ENCODE measurements at regions not wholly inside any gene's neighbourhood (a gene's known extent, or its start where the extent isn't known, plus 50 kb on each side); places are given as distances from the start of the nearest gene placed in this dataset.

DNA sequence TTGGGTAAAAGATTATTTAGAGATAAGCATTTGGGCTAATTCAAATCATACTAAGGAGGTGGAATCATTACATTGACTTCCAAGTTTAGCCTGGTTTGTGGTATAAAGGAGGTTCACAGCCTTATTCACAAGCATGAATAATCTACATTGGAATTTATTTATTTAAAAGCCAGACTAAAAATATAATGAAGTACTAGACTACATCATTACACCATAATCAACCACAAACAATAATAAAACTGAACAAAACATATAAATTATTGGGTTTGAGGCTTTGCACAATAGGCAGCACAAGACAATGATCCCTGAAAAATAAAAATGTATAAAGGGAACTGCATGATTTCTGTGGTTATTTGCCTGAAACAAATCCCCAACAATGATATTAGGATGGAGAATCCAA lies 314.0 kb downstream of the GBA3 start:
- intact Hi-C loops (cut with DNase I, micrococcal nuclease) = no loop called here
- no peaks in the 10 kb centered on the region for H3K27me3 ChIP-seq (ENCODE audit: control insufficient read depth in 1 of 2, insufficient read depth in 2 of 2, low read length in 2 of 2)
- Mint-ChIP-seq H3K27ac (no peak overlapping the region), H3K9me3 (peaks cover 2% of the 10 kb centered on the region), H3K27me3 (no peaks in the 10 kb centered on the region), H3K36me3 (ENCODE audit: low read depth) (no peaks in the 10 kb centered on the region), H3K4me3 (no peak overlapping the region), H3K4me1 (ENCODE audit: low read depth) (no peaks in the 10 kb centered on the region)
- TF ChIP-seq, protein P1, sequence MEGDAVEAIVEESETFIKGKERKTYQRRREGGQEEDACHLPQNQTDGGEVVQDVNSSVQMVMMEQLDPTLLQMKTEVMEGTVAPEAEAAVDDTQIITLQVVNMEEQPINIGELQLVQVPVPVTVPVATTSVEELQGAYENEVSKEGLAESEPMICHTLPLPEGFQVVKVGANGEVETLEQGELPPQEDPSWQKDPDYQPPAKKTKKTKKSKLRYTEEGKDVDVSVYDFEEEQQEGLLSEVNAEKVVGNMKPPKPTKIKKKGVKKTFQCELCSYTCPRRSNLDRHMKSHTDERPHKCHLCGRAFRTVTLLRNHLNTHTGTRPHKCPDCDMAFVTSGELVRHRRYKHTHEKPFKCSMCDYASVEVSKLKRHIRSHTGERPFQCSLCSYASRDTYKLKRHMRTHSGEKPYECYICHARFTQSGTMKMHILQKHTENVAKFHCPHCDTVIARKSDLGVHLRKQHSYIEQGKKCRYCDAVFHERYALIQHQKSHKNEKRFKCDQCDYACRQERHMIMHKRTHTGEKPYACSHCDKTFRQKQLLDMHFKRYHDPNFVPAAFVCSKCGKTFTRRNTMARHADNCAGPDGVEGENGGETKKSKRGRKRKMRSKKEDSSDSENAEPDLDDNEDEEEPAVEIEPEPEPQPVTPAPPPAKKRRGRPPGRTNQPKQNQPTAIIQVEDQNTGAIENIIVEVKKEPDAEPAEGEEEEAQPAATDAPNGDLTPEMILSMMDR (IDR thresholded peaks at IDR 0.05) = no peak
- H3K9me3 ChIP-seq (ENCODE audit: control insufficient read depth in 1 of 2, insufficient read depth in 1 of 2, low read length in 2 of 2) = no peaks in the 10 kb centered on the region
- H3K36me3 ChIP-seq (ENCODE audit: insufficient read depth, low read length) = no peaks in the 10 kb centered on the region
- no peak overlapping the region for H3K4me3 ChIP-seq (ENCODE audit: low read length)
- ChIA-PET CTCF (no interaction called here), POLR2A (no interaction called here)
- H3K27ac ChIP-seq (ENCODE audit: low read depth in 1 of 2, low read length in 2 of 2) = no peak overlapping the region
- ATAC-seq (ENCODE audit: poor library complexity) (no peak), DNase-seq (no peak)
- no peaks in the 10 kb centered on the region for H3K4me1 ChIP-seq (ENCODE audit: insufficient read depth, low read length)

DNA sequence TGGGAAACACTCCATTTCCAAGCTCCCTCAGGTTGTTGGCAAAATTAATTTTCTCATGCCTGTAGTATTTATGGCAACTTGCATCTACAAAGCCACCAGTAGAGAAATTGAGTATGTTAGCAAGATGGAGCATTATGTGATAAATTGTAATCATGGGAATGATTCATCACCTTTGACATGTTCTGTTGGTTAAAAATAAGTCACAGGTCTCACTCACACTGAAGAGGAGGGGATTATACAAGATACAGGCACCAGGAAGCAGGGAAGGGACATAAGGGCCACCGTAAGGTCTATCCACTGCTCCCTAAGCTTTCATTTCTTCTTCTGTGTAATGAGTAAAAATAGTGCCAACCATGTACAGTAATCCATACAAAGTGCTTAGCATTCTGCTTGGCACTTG lies 313.0 kb downstream of the GBA3 start:
- no peaks in the 10 kb centered on the region for H3K4me1 Mint-ChIP-seq (ENCODE audit: low read depth)
- ATAC-seq (ENCODE audit: poor library complexity) (no peak), DNase-seq (no peak)
- no peaks in the 10 kb centered on the region for H3K36me3 ChIP-seq (ENCODE audit: insufficient read depth, low read length)
- H3K9me3 ChIP-seq (ENCODE audit: control insufficient read depth in 1 of 2, insufficient read depth in 1 of 2, low read length in 2 of 2) = no peaks in the 10 kb centered on the region
- intact Hi-C loops (cut with DNase I, micrococcal nuclease) = no loop called here
- H3K27me3 ChIP-seq (ENCODE audit: control insufficient read depth in 1 of 2, insufficient read depth in 2 of 2, low read length in 2 of 2) = no peaks in the 10 kb centered on the region
- H3K27ac Mint-ChIP-seq = no peak overlapping the region
- TF ChIP-seq, protein P1 (IDR thresholded peaks at IDR 0.05) = no peak
- no peak overlapping the region for H3K27ac ChIP-seq (ENCODE audit: low read depth in 1 of 2, low read length in 2 of 2)
- no peak overlapping the region for H3K4me3 ChIP-seq (ENCODE audit: low read length)
- no peaks in the 10 kb centered on the region for H3K27me3 Mint-ChIP-seq
- H3K36me3 Mint-ChIP-seq (ENCODE audit: low read depth) = no peaks in the 10 kb centered on the region
- H3K9me3 Mint-ChIP-seq = peaks cover 2% of the 10 kb centered on the region
- no peak overlapping the region for H3K4me3 Mint-ChIP-seq
- ChIA-PET POLR2A (no interaction called here), CTCF (no interaction called here)
- H3K4me1 ChIP-seq (ENCODE audit: insufficient read depth, low read length) = no peaks in the 10 kb centered on the region

- ATAC-seq (ENCODE audit: poor library complexity) (no peak), DNase-seq (no peak)
- TF ChIP-seq, protein P1 (IDR thresholded peaks at IDR 0.05) = no peak
- Histone ChIP-seq H3K27ac (ENCODE audit: low read depth in 1 of 2, low read length in 2 of 2) (no peak overlapping the region), H3K36me3 (ENCODE audit: insufficient read depth, low read length) (no peaks in the 10 kb centered on the region), H3K27me3 (ENCODE audit: control insufficient read depth in 1 of 2, insufficient read depth in 2 of 2, low read length in 2 of 2) (no peaks in the 10 kb centered on the region), H3K4me3 (ENCODE audit: low read length) (no peak overlapping the region), H3K9me3 (ENCODE audit: control insufficient read depth in 1 of 2, insufficient read depth in 1 of 2, low read length in 2 of 2) (peaks cover 0 to 5% of the 10 kb centered on the region in 2 experiments), H3K4me1 (ENCODE audit: insufficient read depth, low read length) (no peaks in the 10 kb centered on the region)
- CTCF ChIA-PET = no interaction called here
- H3K4me3 Mint-ChIP-seq = no peak overlapping the region
- H3K27ac Mint-ChIP-seq = no peak overlapping the region
- intact Hi-C loops (cut with DNase I, micrococcal nuclease) = no loop called here
- H3K4me1 Mint-ChIP-seq (ENCODE audit: low read depth) = no peaks in the 10 kb centered on the region
- H3K36me3 Mint-ChIP-seq (ENCODE audit: low read depth) = no peaks in the 10 kb centered on the region
- H3K9me3 Mint-ChIP-seq = peaks cover 8% of the 10 kb centered on the region
- no peaks in the 10 kb centered on the region for H3K27me3 Mint-ChIP-seq
- POLR2A ChIA-PET = no interaction called here
These were observed 308.7 kb downstream of the GBA3 start for GRCh38 chr4:23001478-23001877.

Data from CD4-positive, alpha-beta T cell (primary cell).